ENCODE measurements at regions not wholly inside any gene's neighbourhood (a gene's known extent, or its start where the extent isn't known, plus 50 kb on each side); places are given as distances from the start of the nearest gene placed in this dataset.
"Not testable (repeated sequence)": the region's sequence is repeated elsewhere in the genome, so short reads cannot be mapped to it uniquely, and the experiment has no call there.

DNA sequence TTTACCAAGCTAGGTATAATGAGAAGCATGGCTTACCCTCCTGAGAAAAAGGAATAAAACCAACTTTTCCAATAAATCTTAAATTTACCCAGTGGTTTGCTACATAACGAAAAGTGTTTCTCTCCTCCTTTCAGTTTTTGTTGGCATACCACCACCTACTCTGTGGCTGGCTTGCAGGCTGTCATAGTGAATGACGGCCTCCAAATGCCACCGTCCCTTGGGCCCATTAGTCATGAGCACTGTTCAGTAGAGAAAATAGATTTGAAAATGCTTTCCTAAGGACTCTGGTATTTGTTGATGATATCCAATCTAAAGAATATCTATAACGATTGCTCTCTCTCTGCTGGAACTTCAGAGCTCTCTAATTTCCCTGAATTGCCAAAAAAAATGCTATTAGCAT lies 488.3 kb downstream of the MAGEE1 start:
- no peak overlapping the region for H3K27ac ChIP-seq (ENCODE audit: low read depth, low read length)
- no peaks in the 10 kb centered on the region for H3K27me3 ChIP-seq (ENCODE audit: control insufficient read depth in 1 of 2, insufficient read depth in 2 of 2, low read length in 2 of 2)
- no peak overlapping the region for H3K9ac ChIP-seq (ENCODE audit: low read depth in 1 of 2, low read length in 2 of 2)
- no peaks in the 10 kb centered on the region for H3K9me3 ChIP-seq (ENCODE audit: control insufficient read depth in 1 of 2, low read length in 2 of 2)
- H3K4me1 ChIP-seq (ENCODE audit: control insufficient read depth in 1 of 2, insufficient read depth in 2 of 2, low read length in 2 of 2), result no peaks in the 10 kb centered on the region
- no peaks in the 10 kb centered on the region for H3K36me3 ChIP-seq (ENCODE audit: control insufficient read depth in 1 of 2, insufficient read depth in 2 of 2, low read length in 2 of 2)
- H3K4me3 ChIP-seq (ENCODE audit: low read depth in 1 of 2, low read length in 2 of 2), result no peak overlapping the region

- H3K4me3 ChIP-seq (ENCODE audit: low read depth in 1 of 2, low read length in 2 of 2), result no peak overlapping the region
- H3K4me1 ChIP-seq (ENCODE audit: control insufficient read depth in 1 of 2, insufficient read depth in 2 of 2, low read length in 2 of 2), result no peaks in the 10 kb centered on the region
- no peaks in the 10 kb centered on the region for H3K36me3 ChIP-seq (ENCODE audit: control insufficient read depth in 1 of 2, insufficient read depth in 2 of 2, low read length in 2 of 2)
- H3K9ac ChIP-seq (ENCODE audit: low read depth in 1 of 2, low read length in 2 of 2), result no peak overlapping the region
- no peaks in the 10 kb centered on the region for H3K9me3 ChIP-seq (ENCODE audit: control insufficient read depth in 1 of 2, low read length in 2 of 2)
- H3K27me3 ChIP-seq (ENCODE audit: control insufficient read depth in 1 of 2, insufficient read depth in 2 of 2, low read length in 2 of 2), result no peaks in the 10 kb centered on the region
- H3K27ac ChIP-seq (ENCODE audit: low read depth, low read length), result no peak overlapping the region
These were observed 490.5 kb downstream of the MAGEE1 start for GRCh38 chrX:76918033-76918432.

DNA sequence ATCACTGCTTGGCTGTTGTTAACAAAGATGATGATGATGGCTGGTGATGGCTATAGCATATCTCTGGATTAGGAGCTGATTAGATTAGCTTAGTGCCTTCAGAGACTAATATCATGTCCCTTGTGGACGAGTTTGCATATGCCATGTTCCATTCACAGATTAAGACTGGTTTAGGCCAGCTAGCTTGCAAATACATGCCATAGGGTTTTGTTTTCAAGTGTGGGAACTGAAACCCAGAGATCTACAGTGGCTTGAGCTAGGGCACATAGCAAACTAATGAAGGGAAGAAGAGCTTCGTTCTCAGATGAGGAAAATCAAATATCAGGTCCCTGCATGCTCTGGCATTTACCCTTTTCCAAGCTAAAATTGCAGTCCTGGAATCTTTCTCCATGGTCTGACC lies 492.3 kb downstream of the MAGEE1 start:
- H3K27ac ChIP-seq (ENCODE audit: low read depth, low read length), result no peak overlapping the region
- no peak overlapping the region for H3K9ac ChIP-seq (ENCODE audit: low read depth in 1 of 2, low read length in 2 of 2)
- no peak overlapping the region for H3K4me3 ChIP-seq (ENCODE audit: low read depth in 1 of 2, low read length in 2 of 2)
- no peaks in the 10 kb centered on the region for H3K4me1 ChIP-seq (ENCODE audit: control insufficient read depth in 1 of 2, insufficient read depth in 2 of 2, low read length in 2 of 2)
- no peaks in the 10 kb centered on the region for H3K36me3 ChIP-seq (ENCODE audit: control insufficient read depth in 1 of 2, insufficient read depth in 2 of 2, low read length in 2 of 2)
- no peaks in the 10 kb centered on the region for H3K9me3 ChIP-seq (ENCODE audit: control insufficient read depth in 1 of 2, low read length in 2 of 2)
- H3K27me3 ChIP-seq (ENCODE audit: control insufficient read depth in 1 of 2, insufficient read depth in 2 of 2, low read length in 2 of 2), result no peaks in the 10 kb centered on the region

- Histone ChIP-seq H3K27me3 (ENCODE audit: control insufficient read depth in 1 of 2, insufficient read depth in 2 of 2, low read length in 2 of 2) (no peaks in the 10 kb centered on the region), H3K9ac (ENCODE audit: low read depth in 1 of 2, low read length in 2 of 2) (no peak overlapping the region), H3K27ac (ENCODE audit: low read depth, low read length) (no peak overlapping the region), H3K4me1 (ENCODE audit: control insufficient read depth in 1 of 2, insufficient read depth in 2 of 2, low read length in 2 of 2) (no peaks in the 10 kb centered on the region), H3K36me3 (ENCODE audit: control insufficient read depth in 1 of 2, insufficient read depth in 2 of 2, low read length in 2 of 2) (no peaks in the 10 kb centered on the region), H3K4me3 (ENCODE audit: low read depth in 1 of 2, low read length in 2 of 2) (no peak overlapping the region), H3K9me3 (ENCODE audit: control insufficient read depth in 1 of 2, low read length in 2 of 2) (no peaks in the 10 kb centered on the region)
These were observed 493.1 kb downstream of the MAGEE1 start for GRCh38 chrX:76920607-76921006.

GRCh38 chrX:76921176-76921575 lies 493.7 kb downstream of the MAGEE1 start:
- H3K9ac ChIP-seq (ENCODE audit: low read depth in 1 of 2, low read length in 2 of 2), result no peak overlapping the region
- H3K27me3 ChIP-seq (ENCODE audit: control insufficient read depth in 1 of 2, insufficient read depth in 2 of 2, low read length in 2 of 2), result no peaks in the 10 kb centered on the region
- no peaks in the 10 kb centered on the region for H3K4me1 ChIP-seq (ENCODE audit: control insufficient read depth in 1 of 2, insufficient read depth in 2 of 2, low read length in 2 of 2)
- H3K36me3 ChIP-seq (ENCODE audit: control insufficient read depth in 1 of 2, insufficient read depth in 2 of 2, low read length in 2 of 2), result no peaks in the 10 kb centered on the region
- H3K4me3 ChIP-seq (ENCODE audit: low read depth in 1 of 2, low read length in 2 of 2), result no peak overlapping the region
- H3K9me3 ChIP-seq (ENCODE audit: control insufficient read depth in 1 of 2, low read length in 2 of 2), result no peaks in the 10 kb centered on the region
- no peak overlapping the region for H3K27ac ChIP-seq (ENCODE audit: low read depth, low read length)

GRCh38 chrX:76922100-76922499 lies 494.6 kb downstream of the MAGEE1 start:
- no peaks in the 10 kb centered on the region for H3K27me3 ChIP-seq (ENCODE audit: control insufficient read depth in 1 of 2, insufficient read depth in 2 of 2, low read length in 2 of 2)
- no peaks in the 10 kb centered on the region for H3K4me1 ChIP-seq (ENCODE audit: control insufficient read depth in 1 of 2, insufficient read depth in 2 of 2, low read length in 2 of 2)
- no peak overlapping the region for H3K27ac ChIP-seq (ENCODE audit: low read depth, low read length)
- no peaks in the 10 kb centered on the region for H3K36me3 ChIP-seq (ENCODE audit: control insufficient read depth in 1 of 2, insufficient read depth in 2 of 2, low read length in 2 of 2)
- no peak overlapping the region for H3K9ac ChIP-seq (ENCODE audit: low read depth in 1 of 2, low read length in 2 of 2)
- no peaks in the 10 kb centered on the region for H3K9me3 ChIP-seq (ENCODE audit: control insufficient read depth in 1 of 2, low read length in 2 of 2)
- H3K4me3 ChIP-seq (ENCODE audit: low read depth in 1 of 2, low read length in 2 of 2), result no peak overlapping the region

GRCh38 chrX:76924616-76925015 lies 497.1 kb downstream of the MAGEE1 start:
- not testable (repeated sequence) for H3K9ac ChIP-seq (ENCODE audit: low read depth in 1 of 2, low read length in 2 of 2); H3K36me3 ChIP-seq (ENCODE audit: control insufficient read depth in 1 of 2, insufficient read depth in 2 of 2, low read length in 2 of 2); H3K4me1 ChIP-seq (ENCODE audit: control insufficient read depth in 1 of 2, insufficient read depth in 2 of 2, low read length in 2 of 2); H3K27ac ChIP-seq (ENCODE audit: low read depth, low read length); H3K27me3 ChIP-seq (ENCODE audit: control insufficient read depth in 1 of 2, insufficient read depth in 2 of 2, low read length in 2 of 2); H3K4me3 ChIP-seq (ENCODE audit: low read depth in 1 of 2, low read length in 2 of 2); H3K9me3 ChIP-seq (ENCODE audit: control insufficient read depth in 1 of 2, low read length in 2 of 2)

DNA sequence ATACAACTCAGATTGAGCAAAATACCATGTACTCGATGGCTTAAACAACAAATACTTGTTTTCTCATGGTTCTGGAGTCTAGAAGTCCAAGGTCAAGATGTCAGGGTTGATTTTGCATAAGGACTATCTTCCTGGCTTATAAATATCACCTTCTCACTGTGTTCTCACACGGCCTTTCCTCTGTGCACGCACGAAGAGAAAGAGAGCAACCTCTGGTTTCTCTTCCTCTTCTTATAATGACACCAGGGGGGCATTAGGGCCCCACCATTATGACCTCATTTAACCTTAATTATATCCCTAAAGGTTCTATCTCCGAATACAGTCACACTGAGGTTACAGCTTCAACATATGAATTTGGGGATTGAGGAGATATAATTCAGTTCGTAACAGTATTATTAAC lies 504.0 kb downstream of the MAGEE1 start:
- H3K4me1 ChIP-seq (ENCODE audit: control insufficient read depth in 1 of 2, insufficient read depth in 2 of 2, low read length in 2 of 2), result no peaks in the 10 kb centered on the region
- H3K36me3 ChIP-seq (ENCODE audit: control insufficient read depth in 1 of 2, insufficient read depth in 2 of 2, low read length in 2 of 2), result no peaks in the 10 kb centered on the region
- H3K9me3 ChIP-seq (ENCODE audit: control insufficient read depth in 1 of 2, low read length in 2 of 2), result no peaks in the 10 kb centered on the region
- no peak overlapping the region for H3K27ac ChIP-seq (ENCODE audit: low read depth, low read length)
- H3K9ac ChIP-seq (ENCODE audit: low read depth in 1 of 2, low read length in 2 of 2), result no peak overlapping the region
- H3K4me3 ChIP-seq (ENCODE audit: low read depth in 1 of 2, low read length in 2 of 2), result no peak overlapping the region
- H3K27me3 ChIP-seq (ENCODE audit: control insufficient read depth in 1 of 2, insufficient read depth in 2 of 2, low read length in 2 of 2), result no peaks in the 10 kb centered on the region

DNA sequence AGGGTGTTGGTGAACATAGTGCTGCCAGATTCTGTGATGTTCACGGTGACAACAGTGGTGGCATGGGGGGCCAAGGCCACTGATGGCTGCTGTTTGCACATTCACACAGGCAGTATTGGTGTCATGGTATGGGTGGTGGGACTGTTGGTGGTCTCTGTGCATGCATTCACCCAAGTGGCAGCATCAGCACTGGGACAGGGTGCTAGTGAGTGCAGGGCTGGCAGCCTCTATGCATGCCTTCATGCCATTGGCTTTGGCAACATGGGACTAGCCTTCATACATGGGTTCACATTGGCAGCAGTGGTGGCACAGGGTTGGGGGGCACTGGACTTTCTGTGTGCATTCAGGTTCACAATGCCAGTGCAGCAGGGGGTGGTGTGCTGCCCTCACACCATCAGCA lies 489.7 kb upstream of the FGF16 start:
- Histone ChIP-seq H3K36me3 (ENCODE audit: control insufficient read depth in 1 of 2, insufficient read depth in 2 of 2, low read length in 2 of 2) (no peaks in the 10 kb centered on the region), H3K27me3 (ENCODE audit: control insufficient read depth in 1 of 2, insufficient read depth in 2 of 2, low read length in 2 of 2) (no peaks in the 10 kb centered on the region), H3K9me3 (ENCODE audit: control insufficient read depth in 1 of 2, low read length in 2 of 2) (no peaks in the 10 kb centered on the region), H3K4me1 (ENCODE audit: control insufficient read depth in 1 of 2, insufficient read depth in 2 of 2, low read length in 2 of 2) (no peaks in the 10 kb centered on the region), H3K27ac (ENCODE audit: low read depth, low read length) (no peak overlapping the region), H3K4me3 (ENCODE audit: low read depth in 1 of 2, low read length in 2 of 2) (no peak overlapping the region), H3K9ac (ENCODE audit: low read depth in 1 of 2, low read length in 2 of 2) (no peak overlapping the region)

- Histone ChIP-seq H3K9ac (ENCODE audit: low read depth in 1 of 2, low read length in 2 of 2) (no peak overlapping the region), H3K36me3 (ENCODE audit: control insufficient read depth in 1 of 2, insufficient read depth in 2 of 2, low read length in 2 of 2) (no peaks in the 10 kb centered on the region), H3K27me3 (ENCODE audit: control insufficient read depth in 1 of 2, insufficient read depth in 2 of 2, low read length in 2 of 2) (no peaks in the 10 kb centered on the region), H3K4me1 (ENCODE audit: control insufficient read depth in 1 of 2, insufficient read depth in 2 of 2, low read length in 2 of 2) (no peaks in the 10 kb centered on the region), H3K4me3 (ENCODE audit: low read depth in 1 of 2, low read length in 2 of 2) (no peak overlapping the region), H3K27ac (ENCODE audit: low read depth, low read length) (no peak overlapping the region), H3K9me3 (ENCODE audit: control insufficient read depth in 1 of 2, low read length in 2 of 2) (no peaks in the 10 kb centered on the region)
These were observed 475.5 kb upstream of the FGF16 start for GRCh38 chrX:76971393-76972376.

Data from duodenal mucosa (tissue), 2 donors.